ENCODE measurements at regions not wholly inside any gene's neighbourhood (a gene's known extent, or its start where the extent isn't known, plus 50 kb on each side); places are given as distances from the start of the nearest gene placed in this dataset.

DNA sequence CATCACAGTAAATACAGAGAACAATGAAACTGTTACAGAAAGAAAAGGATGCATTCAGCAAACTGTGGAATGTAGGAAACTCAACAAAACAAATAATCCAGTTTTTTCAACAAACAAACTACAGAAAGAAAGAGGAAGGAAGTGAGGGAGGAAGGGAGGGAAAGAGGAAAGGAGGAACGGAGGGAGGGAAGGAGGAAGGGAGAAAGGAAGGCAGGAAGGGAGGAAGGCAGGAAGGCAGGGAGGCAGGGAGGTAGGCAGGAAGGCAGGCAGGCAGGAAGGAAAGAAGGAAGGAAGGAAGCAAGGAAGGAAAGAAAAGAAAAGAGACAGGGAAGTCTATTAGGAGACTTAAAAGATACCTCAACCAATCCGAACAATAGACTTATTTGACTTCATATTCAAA, 135.7 kb downstream of the EFHB start (continued):
- TF ChIP-seq GATAD2B (conservative IDR thresholded peaks at IDR 0.05; ENCODE audit: low read depth) (no peak), TARDBP (IDR thresholded peaks at IDR 0.05; ENCODE audit: borderline replicate concordance) (no peak)

DNA sequence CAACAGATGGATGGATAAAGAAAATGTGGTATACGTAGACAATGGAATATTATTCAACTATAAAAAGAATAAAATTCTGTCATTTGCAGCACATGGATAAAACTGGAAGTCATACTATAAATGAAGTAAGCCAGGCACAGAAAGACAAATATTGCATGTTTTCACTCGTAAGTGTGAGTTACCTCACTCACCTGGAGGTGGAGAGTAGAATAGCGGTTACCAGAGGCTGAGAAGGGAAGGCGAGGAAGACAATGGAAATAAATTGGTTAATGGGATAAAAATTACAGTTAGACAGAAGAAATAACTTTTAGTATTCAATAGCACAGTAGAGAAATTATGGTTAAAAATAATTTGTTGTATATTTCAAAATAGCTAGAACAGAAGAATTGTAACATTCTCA, 141.6 kb downstream of the EFHB start:
- Histone ChIP-seq H3K9ac (ENCODE audit: control insufficient read depth, insufficient read depth, low read length) (no peak overlapping the region), H3K9me3 (replicated peaks; ENCODE audit: control insufficient read depth, insufficient read depth, low read length) (no peaks in the 10 kb centered on the region), H3K4me1 (ENCODE audit: control insufficient read depth, insufficient read depth, low read length) (no peaks in the 10 kb centered on the region), H3K27me3 (replicated peaks in 1 of 2; ENCODE audit: control insufficient read depth in 2 of 2, insufficient read depth in 2 of 2, low read length in 1 of 2) (no peaks in the 10 kb centered on the region), H3K36me3 (ENCODE audit: control insufficient read depth in 2 of 2, insufficient read depth in 2 of 2, low read length in 1 of 2) (no peaks in the 10 kb centered on the region), H2AFZ (ENCODE audit: control insufficient read depth, low read depth, low read length) (no peak overlapping the region), H3K79me2 (ENCODE audit: control insufficient read depth, insufficient read depth, low read length) (no peaks in the 10 kb centered on the region), H3K27ac (ENCODE audit: control insufficient read depth, insufficient read depth) (no peak overlapping the region), H4K20me1 (ENCODE audit: control insufficient read depth, insufficient read depth) (no peaks in the 10 kb centered on the region), H3K4me3 (no peak overlapping the region), H3K4me2 (ENCODE audit: control insufficient read depth, insufficient read depth) (no peak overlapping the region)
- ChIA-PET POLR2A (no interaction called here), SMC1A (ENCODE audit: uncharacterized antibody, unreplicated experiment) (no interaction called here), RAD21 (ENCODE audit: unreplicated experiment) (no interaction called here), CTCF (interaction anchor here (1.4 kb wide), 1 partner anchor 73 kb away, joined by 3 read pairs; no protein-coding TSS in a partner anchor)
- ATAC-seq (no peak), FAIRE-seq (no peak), DNase-seq (ENCODE audit: low read depth, low spot score) (no peak)
- TF ChIP-seq, protein P1, sequence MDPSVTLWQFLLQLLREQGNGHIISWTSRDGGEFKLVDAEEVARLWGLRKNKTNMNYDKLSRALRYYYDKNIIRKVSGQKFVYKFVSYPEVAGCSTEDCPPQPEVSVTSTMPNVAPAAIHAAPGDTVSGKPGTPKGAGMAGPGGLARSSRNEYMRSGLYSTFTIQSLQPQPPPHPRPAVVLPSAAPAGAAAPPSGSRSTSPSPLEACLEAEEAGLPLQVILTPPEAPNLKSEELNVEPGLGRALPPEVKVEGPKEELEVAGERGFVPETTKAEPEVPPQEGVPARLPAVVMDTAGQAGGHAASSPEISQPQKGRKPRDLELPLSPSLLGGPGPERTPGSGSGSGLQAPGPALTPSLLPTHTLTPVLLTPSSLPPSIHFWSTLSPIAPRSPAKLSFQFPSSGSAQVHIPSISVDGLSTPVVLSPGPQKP (IDR thresholded peaks at IDR 0.05; ENCODE audit: low read depth, low read length), result no peak
- no peak for TF ChIP-seq ASH2L (IDR thresholded peaks at IDR 0.05; ENCODE audit: borderline replicate concordance, low read depth)
- TF ChIP-seq KAT2A (conservative IDR thresholded peaks at IDR 0.05; ENCODE audit: control insufficient read depth, low read depth, low read length), result no peak
- 70% methylated on average over 4 of the region's 4 CpGs for WGBS (ENCODE audit: insufficient coverage, insufficient replicate concordance, low lambda C conversion rate, missing lambda C conversion rate)
- no TSS peak for BruUV-seq (replicated peaks)
- intact Hi-C loops (cut with micrococcal nuclease; ENCODE audit: unreplicated experiment), result no loop called here
- in situ Hi-C loops (cut with MboI), result no loop called here

DNA sequence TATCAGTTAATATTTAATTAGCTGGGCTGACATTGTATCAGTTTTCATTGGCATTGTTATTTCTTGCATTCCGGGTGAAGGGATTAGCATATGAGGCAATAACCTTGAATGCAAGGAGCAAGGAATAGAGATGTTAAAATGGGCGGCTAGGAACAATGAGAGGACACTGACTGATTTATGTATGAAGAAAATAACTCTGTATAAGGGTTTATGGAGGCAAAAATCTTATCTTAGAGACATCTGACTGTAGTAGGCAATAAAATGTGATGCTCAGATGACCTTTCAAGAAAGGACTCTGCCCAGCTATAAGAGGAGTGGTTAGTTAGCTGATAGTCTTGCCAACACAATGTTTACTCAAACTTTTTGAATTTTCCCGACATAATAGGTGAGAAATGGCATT, 158.3 kb downstream of the EFHB start:
- SMC1A ChIA-PET (ENCODE audit: uncharacterized antibody, unreplicated experiment), result interaction anchor here (1.2 kb wide), 1 partner anchor 18 kb away, joined by 4 read pairs; no protein-coding TSS in a partner anchor
- CTCF ChIA-PET, result interaction anchor here (1.0 to 1.2 kb wide), 2 partner anchors 13 to 91 kb away, joined by 3 to 4 read pairs; no protein-coding TSS in a partner anchor
- no peak overlapping the region for H3K4me2 ChIP-seq (ENCODE audit: control insufficient read depth, insufficient read depth)
- POLR2A ChIA-PET, result no interaction called here
- H3K27ac ChIP-seq (ENCODE audit: control insufficient read depth, insufficient read depth), result no peak overlapping the region
- no peaks in the 10 kb centered on the region for H3K79me2 ChIP-seq (ENCODE audit: control insufficient read depth, insufficient read depth, low read length)
- BruUV-seq (replicated peaks), result no TSS peak
- FAIRE-seq (no peak), DNase-seq (ENCODE audit: low read depth, low spot score) (no peak), ATAC-seq (no peak)
- H2AFZ ChIP-seq (ENCODE audit: control insufficient read depth, low read depth, low read length), result no peak overlapping the region
- intact Hi-C loops (cut with micrococcal nuclease; ENCODE audit: unreplicated experiment), result no loop called here
- 24% methylated on average over 3 of the region's 3 CpGs for WGBS (ENCODE audit: insufficient coverage, insufficient replicate concordance, low lambda C conversion rate, missing lambda C conversion rate)
- RAD21 ChIA-PET (ENCODE audit: unreplicated experiment), result no interaction called here
- no peaks in the 10 kb centered on the region for H3K36me3 ChIP-seq (ENCODE audit: control insufficient read depth in 2 of 2, insufficient read depth in 2 of 2, low read length in 1 of 2)
- in situ Hi-C loops (cut with MboI), result no loop called here
- H4K20me1 ChIP-seq (ENCODE audit: control insufficient read depth, insufficient read depth), result no peaks in the 10 kb centered on the region
- H3K9ac ChIP-seq (ENCODE audit: control insufficient read depth, insufficient read depth, low read length), result no peak overlapping the region
- no peaks in the 10 kb centered on the region for H3K4me1 ChIP-seq (ENCODE audit: control insufficient read depth, insufficient read depth, low read length)
- no peaks in the 10 kb centered on the region for H3K9me3 ChIP-seq (replicated peaks; ENCODE audit: control insufficient read depth, insufficient read depth, low read length)
- H3K4me3 ChIP-seq, result no peak overlapping the region
- H3K27me3 ChIP-seq (replicated peaks in 1 of 2; ENCODE audit: control insufficient read depth in 2 of 2, insufficient read depth in 2 of 2, low read length in 1 of 2), result no peaks in the 10 kb centered on the region
- TF ChIP-seq ZNF24 (IDR thresholded peaks at IDR 0.05) (no peak), TCF7 (IDR thresholded peaks at IDR 0.05; ENCODE audit: borderline replicate concordance) (no peak), SIX5 (IDR thresholded peaks at IDR 0.05; ENCODE audit: low read depth, low read length, severe bottlenecking) (no peak), STAT3 (IDR thresholded peaks at IDR 0.05; ENCODE audit: low read depth, low read length) (no peak), PML (IDR thresholded peaks at IDR 0.05; ENCODE audit: low read length) (no peak), NFIC (IDR thresholded peaks at IDR 0.05; ENCODE audit: low read depth, low read length) (no peak), SRF (IDR thresholded peaks at IDR 0.05; ENCODE audit: low read depth in 2 of 2, low read length in 2 of 2) (no peak)
- TF ChIP-seq, protein P2, sequence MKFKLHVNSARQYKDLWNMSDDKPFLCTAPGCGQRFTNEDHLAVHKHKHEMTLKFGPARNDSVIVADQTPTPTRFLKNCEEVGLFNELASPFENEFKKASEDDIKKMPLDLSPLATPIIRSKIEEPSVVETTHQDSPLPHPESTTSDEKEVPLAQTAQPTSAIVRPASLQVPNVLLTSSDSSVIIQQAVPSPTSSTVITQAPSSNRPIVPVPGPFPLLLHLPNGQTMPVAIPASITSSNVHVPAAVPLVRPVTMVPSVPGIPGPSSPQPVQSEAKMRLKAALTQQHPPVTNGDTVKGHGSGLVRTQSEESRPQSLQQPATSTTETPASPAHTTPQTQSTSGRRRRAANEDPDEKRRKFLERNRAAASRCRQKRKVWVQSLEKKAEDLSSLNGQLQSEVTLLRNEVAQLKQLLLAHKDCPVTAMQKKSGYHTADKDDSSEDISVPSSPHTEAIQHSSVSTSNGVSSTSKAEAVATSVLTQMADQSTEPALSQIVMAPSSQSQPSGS (IDR thresholded peaks at IDR 0.05; ENCODE audit: low read length), result no peak
- TF ChIP-seq, protein P3, sequence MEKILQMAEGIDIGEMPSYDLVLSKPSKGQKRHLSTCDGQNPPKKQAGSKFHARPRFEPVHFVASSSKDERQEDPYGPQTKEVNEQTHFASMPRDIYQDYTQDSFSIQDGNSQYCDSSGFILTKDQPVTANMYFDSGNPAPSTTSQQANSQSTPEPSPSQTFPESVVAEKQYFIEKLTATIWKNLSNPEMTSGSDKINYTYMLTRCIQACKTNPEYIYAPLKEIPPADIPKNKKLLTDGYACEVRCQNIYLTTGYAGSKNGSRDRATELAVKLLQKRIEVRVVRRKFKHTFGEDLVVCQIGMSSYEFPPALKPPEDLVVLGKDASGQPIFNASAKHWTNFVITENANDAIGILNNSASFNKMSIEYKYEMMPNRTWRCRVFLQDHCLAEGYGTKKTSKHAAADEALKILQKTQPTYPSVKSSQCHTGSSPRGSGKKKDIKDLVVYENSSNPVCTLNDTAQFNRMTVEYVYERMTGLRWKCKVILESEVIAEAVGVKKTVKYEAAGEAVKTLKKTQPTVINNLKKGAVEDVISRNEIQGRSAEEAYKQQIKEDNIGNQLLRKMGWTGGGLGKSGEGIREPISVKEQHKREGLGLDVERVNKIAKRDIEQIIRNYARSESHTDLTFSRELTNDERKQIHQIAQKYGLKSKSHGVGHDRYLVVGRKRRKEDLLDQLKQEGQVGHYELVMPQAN (conservative IDR thresholded peaks at IDR 0.05), result no peak
